GM21528 (cell line): ENCODE measurements at regions not wholly inside any gene's neighbourhood (a gene's known extent, or its start where the extent isn't known, plus 50 kb on each side); places are given as distances from the start of the nearest gene placed in this dataset.
A peak's percentile ranks its signal among the peaks of the same experiment; 100 is the strongest.

Experiments
- ATAC-seq: cut with Tn5 transposase; IDR thresholded peaks from one replicate; pipeline ENCODE4 v1.9.1; 2021; ENCODE audit warnings: mild to moderate bottlenecking, moderate library complexity; ENCODE audit not compliant: unreplicated experiment, low FRiP score

DNA sequence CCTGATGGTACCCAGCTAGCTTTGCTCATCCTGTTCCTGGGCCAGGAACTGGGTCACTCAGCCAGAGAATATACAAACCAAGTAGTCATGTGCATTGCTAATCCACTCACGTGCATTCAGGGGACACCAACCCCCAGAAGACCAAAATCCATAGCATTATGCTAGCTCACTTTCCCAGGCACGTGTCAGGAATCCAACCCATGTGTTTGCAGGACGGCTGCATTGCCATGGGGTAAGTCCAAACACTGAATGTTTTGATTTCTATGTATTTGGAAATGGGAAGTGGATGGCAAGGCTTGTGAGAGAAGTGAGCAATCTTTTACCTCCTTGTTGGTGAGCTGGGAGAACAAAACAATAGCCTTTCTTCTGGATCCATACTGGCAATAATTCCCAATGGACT is 87.1 kb upstream of the FOXN3 start:
- ATAC-seq, result no peak

GRCh38 chr14:89503431-89503996 is 86.5 kb upstream of the FOXN3 start:
- ATAC-seq, result peak; percentile 51

GRCh38 chr14:89502966-89503365 is 85.9 kb upstream of the FOXN3 start:
- ATAC-seq, result no peak

DNA sequence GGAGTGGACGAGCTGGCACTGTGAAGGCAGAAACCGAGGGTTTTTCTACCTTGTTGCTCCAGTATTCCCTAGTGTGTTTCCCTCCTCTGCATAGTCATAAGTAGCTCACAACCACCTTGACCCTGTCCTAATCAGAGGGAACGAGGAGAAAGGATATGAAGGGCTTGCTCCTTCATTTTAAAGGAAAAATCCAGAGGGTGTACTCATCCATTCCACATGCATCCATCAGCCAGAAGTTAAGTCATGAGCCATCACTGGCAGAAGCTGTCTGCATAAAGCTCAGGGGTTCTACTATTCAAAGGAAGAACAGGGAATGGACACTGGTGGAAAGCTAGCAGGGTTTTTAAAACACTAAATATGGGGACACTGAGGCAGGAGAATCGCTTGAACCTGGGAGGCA is 84.3 kb upstream of the FOXN3 start:
- ATAC-seq, result no peak

DNA sequence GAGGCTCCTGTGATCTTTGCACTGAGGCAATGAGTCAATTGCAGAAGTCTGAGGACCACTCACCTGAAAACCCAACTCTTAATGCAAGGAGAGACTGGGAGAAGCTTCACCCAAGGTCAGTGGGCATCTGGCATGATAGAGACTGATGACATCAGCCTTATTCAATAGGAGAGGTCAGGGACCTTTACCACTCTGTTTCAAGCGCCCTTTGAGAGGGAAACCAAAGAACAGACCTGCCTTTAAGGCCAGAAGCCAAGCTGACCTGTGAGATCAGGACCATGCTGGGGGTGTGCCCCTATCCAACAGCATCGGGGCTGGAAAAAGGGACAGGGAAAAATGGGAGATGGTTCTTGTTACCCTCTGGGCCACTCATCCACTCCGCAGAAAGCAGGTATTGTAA is 83.3 kb upstream of the FOXN3 start:
- no peak for ATAC-seq

DNA sequence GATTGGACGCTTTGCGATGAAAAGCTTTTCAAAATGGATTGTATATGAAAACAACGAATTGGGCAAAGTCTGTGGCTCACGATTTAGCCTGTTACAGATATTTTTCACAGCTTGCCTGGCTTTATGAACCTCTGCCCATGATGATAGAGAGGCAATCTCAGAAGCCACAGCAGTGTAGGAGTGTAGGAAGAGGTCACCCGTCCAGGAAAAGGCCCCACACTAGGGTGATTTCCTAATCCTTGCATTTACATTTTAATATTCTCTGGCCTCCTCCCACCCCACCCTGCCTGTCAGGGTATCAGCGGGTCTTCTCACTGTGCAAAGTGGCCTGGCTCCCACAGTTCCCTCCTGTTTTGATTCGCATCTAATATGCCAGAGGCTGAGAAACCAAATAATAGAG is 81.8 kb upstream of the FOXN3 start:
- no peak for ATAC-seq

DNA sequence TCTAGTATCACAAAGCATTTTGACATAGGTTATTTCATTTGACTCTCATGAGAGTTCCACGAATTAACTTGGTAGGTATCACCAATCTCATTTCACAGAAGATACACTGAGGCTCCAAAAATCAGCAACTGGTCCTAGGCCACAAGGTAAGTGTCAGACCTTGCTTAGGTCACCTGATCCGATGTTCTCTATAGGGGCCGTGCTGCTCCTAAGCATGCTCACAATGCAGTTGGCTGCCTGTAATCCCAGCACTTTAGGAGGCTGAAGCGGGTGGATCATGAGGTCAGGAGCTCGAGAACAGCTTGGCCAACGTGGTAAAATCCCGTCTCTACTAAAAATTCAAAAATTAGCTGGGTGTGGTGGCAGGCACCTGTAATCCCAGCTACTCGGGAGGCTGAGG is 78.7 kb upstream of the FOXN3 start:
- no peak for ATAC-seq

- ATAC-seq, result peak; percentile 94
These were observed 77.0 kb upstream of the FOXN3 start for GRCh38 chr14:89493877-89494634.

DNA sequence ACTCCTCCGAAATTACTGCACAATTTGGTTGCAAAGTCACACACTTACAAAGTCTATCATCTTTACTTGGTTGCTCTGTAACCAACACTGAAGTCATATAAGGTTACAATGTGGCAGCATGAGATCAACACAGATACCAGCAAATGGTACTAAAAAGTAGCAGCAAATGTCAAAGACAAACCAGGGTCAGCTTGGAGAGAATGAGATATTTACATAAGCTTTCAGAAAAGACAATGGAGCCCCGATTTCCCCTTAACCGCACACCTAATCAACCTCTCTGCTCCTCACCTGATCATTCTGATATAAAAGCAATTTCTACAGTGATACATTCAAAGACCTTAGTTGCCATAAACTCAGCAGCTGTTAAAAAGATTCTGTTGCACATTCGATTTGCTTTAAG is 76.4 kb upstream of the FOXN3 start:
- ATAC-seq, result no peak

DNA sequence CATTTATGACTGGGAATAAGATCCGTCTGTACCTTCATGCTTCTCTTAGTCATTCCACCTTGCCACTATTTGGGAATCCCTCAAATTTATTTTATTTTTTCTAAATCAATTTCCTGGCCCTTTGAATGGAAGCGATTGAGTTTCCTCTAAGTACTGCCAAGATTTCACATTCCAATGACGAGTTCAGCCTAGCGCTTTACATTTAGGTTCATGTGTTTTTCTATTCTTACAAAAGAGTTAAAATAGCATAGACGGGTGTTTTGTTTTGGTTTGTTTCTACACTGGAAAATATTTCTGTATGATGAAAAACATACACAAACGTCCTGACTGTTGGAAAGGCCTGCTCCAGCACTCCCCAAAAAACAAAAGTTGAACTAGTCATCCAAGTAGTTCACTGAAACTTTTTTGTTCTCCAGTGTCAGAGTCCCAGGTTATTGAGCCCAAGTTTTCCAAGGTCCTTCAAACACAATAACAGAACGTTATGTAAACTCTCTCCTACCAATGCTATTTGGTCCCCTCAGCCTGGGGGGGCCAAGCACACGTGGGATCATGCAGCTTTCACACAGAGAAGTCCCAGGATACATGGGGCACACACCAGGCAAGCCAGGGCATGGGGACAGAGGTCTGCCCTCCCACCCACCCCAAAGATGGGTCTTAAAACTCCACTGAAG is 74.8 kb upstream of the FOXN3 start:
- ATAC-seq, result no peak

GRCh38 chr14:89490466-89490865 is 73.4 kb upstream of the FOXN3 start:
- no peak for ATAC-seq

- no peak for ATAC-seq
These were observed 72.9 kb upstream of the FOXN3 start for GRCh38 chr14:89489761-89490437.

GRCh38 chr14:89486961-89487360 is 69.9 kb upstream of the FOXN3 start:
- ATAC-seq, result no peak

- ATAC-seq, result no peak
These were observed 69.5 kb upstream of the FOXN3 start for GRCh38 chr14:89486505-89486904.

- no peak for ATAC-seq
These were observed 68.2 kb upstream of the FOXN3 start for GRCh38 chr14:89485264-89485663.

- ATAC-seq, result no peak
These were observed 67.2 kb upstream of the FOXN3 start for GRCh38 chr14:89484051-89484844.

- no peak for ATAC-seq
These were observed 64.2 kb upstream of the FOXN3 start for GRCh38 chr14:89481196-89481595.

DNA sequence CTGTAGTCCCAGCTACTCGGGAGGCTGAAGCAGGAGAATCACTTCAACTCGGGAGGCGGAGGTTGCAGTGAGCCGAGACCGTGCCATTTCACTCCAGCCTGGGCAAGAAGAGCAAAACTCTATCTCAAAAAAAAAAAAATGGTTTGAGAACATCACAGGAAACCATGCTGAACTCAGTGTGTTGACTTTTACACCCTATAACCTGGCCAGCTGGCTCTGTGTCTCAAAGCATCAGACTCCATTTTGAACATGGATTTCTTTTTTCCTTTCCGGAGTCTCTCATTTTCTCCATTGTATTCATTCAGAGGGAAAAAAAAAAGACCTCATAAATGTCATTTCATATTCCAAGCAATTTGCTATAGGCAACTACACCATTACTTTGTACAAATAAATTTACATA is 63.2 kb upstream of the FOXN3 start:
- ATAC-seq, result no peak

DNA sequence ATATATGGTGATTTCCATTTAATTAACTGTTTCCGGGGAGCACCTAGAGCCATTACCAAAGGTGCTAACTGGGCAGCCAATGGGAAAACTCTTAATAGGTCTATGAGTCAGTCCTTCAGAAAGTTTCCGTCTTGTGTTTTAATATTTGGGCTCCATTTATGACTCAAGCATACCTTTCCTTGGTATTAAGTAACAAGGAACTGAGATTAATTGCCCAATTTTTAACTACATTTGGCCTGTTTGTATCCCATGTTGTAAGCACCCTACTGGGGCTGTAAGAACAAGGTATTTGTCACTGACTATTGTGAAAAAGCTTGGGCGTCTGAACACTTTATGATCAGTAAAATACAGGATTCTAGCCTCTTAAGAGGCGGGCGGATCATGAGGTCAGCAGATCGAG is 62.8 kb upstream of the FOXN3 start:
- no peak for ATAC-seq

DNA sequence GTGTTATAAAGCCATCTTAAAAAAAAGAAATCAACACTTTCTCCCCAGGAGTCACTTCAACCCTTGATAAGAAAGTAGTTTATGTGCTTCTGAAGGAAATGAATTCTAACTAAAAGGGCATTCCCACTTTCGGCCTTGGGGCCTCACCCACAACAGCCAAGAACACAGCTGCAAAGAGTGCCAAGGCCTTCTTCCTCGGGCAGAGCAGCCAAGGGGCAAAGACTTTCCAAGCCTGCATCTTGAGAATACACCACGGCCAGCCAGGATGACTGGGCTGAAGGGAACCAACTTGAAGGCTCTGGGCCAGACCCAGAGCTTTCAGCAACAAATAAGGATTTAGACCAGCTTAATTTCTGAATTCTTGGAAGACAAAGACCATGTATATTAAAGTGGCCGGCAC is 60.4 kb upstream of the FOXN3 start:
- ATAC-seq, result no peak
